ENCODE measurements at regions not wholly inside any gene's neighbourhood (a gene's known extent, or its start where the extent isn't known, plus 50 kb on each side); places are given as distances from the start of the nearest gene placed in this dataset.

DNA sequence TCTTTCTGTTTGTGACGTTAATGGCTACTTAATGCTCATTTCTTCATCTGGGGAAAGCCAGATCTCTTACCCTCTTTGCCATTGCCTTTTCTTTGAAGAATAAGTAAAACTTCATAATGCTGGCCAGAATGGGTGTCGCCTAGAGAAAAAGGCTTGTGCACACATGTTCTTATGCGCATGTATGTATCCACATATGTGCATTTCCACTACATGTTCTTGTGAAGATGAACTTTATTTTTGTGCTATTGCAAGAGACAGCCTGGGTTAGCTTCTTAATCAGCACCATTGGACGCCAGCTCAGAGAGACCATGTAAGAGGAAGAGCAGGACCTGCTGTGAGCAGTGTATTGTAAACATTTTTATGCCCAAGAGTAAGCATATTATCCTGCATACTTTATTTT lies 178.7 kb downstream of the SPRY1 start:
- no peak for DNase-seq

GRCh38 chr4:123577225-123577906 lies 180.8 kb downstream of the SPRY1 start:
- DNase-seq, result no peak

- no peak for DNase-seq
Observed at GRCh38 chr4:123578276-123579029, 181.9 kb downstream of the SPRY1 start.

DNA sequence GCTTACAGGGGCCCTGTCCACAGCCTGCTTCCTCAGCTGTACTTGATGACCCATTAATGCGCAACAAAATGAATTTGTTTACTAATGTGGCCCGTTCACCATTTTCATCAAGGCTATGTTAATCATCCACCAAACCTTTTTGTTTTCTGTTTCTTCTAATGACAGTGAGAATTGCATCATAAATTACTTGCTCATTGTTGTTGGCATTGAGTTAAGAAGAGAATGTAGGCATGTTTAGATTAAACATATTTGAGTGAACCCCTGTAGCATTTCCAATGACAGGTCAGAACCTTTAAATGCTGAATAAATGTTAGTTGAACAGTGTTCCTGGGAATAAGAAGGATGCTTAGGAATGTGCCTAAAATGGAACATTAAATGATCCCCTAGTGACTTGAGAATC lies 183.4 kb downstream of the SPRY1 start:
- no peak for DNase-seq

GRCh38 chr4:123580981-123581664 lies 184.5 kb downstream of the SPRY1 start:
- DNase-seq, result no peak

DNA sequence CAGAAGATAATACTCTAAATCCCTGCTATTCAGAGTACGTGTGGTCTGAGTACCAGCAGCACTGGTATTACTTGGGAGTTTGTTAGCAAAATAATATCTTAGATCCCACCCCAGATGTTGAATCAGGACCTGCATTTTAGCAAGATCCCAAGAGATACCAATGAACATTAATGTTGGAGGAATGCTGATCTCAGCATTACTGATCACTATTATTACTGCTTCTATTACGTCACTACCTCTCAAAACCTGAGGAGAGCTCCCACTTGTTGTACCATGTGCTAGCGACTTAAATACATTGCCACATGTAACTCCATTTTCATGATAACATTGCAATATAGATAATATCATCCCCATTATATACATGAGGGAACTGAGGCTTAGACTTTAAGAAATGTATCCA lies 185.2 kb downstream of the SPRY1 start:
- no peak for DNase-seq

DNA sequence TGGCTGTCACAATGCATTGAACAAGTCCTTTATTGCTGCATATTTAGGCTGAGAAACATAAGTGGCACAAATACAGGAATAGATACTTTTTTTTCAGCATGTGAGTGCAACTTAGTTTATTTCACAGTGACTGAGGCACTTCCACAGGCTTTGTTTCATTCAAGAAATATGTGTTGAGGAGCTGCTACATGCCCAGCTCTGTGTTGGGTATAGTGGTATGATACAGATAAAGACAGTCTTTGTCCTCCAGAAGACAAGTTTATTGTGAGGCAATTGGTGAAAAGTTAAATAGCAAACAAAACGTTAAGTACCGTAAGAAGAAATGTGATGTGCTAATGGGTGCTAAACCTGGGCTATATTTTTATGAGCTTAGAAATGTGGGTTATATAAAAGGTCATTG lies 186.4 kb downstream of the SPRY1 start:
- no peak for DNase-seq

- no peak for DNase-seq
Observed at GRCh38 chr4:123585111-123585510, 188.5 kb downstream of the SPRY1 start.

DNA sequence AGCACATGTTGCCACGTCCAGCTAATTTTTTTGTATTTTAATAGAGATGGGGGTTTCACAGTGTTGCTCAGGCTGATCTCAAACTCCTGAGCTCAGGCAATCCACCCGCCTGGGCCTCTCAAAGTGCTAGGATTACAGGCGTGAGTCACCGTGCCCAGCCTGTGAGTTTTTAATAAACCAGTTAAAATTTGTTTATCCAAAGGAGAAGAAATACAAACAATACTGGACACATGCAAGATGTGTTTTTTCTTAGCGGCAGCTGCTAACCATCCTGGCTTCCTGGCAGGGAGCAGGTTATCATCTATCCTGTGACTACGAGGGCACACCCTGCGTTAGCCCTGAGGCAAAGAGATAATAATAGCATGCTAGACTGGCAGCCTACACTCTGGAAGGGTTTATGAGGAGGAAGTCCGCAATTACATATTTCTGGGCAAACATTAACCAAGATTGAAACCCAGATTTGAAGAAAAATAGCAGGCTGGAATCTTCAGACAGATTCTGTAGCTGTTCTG lies 191.4 kb downstream of the SPRY1 start:
- DNase-seq, result no peak

- DNase-seq, result no peak
Observed at GRCh38 chr4:123588631-123589241, 192.1 kb downstream of the SPRY1 start.

- DNase-seq, result no peak
Observed at GRCh38 chr4:123589301-123589700, 192.7 kb downstream of the SPRY1 start.

DNA sequence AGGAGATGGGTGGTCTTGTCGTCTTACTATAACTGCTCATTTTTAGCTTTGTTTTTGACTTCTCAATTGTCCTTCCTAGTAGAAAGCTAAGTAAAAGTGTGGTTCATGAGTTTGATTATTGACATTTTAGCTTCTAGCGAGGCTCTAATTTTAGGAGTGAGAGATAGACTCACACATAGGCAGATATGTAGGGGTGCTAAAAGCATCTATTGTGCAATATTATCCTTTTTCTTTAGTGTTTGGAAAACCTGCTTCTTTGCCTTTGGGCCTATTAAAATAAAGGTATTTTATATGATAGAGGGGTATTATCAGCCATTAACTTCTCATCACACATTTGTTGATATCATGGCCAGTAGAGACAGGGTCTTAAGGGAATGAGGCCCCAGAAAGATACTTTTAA lies 195.3 kb downstream of the SPRY1 start:
- no peak for DNase-seq

DNA sequence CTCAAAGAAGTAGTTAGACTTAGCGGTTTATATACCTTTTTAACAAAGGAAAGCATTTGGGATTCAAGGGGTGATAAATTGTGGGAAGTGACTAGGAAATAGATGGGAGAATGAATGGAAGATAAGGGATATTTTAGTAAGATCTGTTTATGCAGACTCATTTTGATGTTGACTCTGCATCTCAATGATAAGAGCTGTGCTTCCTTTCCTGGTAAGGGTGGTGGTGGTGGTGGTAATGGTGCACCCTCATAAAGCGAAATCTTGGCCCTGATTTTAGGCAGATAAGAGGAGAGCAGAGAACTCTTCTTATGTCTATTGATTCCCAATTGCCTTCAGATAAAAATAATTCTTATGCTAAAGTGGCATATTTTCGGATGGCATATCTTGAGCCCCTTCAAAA lies 197.1 kb downstream of the SPRY1 start:
- no peak for DNase-seq

DNA sequence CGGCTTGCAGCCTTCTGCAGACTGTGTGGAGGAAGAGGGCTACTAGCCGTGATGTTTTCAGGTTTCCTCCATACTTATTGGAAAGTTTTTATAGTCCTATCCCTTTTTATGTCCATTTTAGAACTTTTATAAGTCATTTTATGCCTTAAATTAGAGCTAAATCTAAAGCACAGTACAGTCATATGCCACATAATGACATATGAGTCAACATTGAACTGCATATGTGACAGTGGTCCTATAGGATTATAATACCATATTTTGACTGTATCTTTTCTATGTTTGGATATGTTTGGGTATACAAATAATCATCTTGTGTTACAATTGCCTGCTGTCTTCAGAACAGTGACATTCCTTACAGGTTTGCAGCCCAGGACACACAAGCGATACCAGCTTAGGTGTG lies 200.2 kb downstream of the SPRY1 start:
- DNase-seq, result no peak

DNA sequence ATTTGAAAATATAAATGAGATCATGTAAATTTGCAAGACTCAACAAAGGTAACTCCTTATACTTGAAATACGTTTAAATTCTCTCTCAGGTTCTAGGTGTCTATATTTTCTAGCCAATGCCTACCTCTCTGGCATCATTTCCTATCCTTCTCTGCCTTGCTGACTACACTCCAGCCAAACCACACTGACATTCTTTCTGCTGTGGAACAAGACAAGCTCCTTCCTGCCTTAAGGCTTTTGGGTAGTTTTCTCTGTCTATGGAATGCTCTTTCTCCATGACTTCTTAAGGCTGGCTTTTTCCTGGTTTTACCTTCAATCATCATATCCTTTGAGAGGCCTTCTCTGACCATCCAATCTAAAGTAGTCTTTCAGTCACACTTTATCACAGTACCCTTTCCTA lies 201.0 kb downstream of the SPRY1 start:
- no peak for DNase-seq

GRCh38 chr4:123598331-123598730 lies 201.7 kb downstream of the SPRY1 start:
- DNase-seq, result no peak

GRCh38 chr4:123599061-123599919 lies 202.7 kb downstream of the SPRY1 start:
- no peak for DNase-seq

DNA sequence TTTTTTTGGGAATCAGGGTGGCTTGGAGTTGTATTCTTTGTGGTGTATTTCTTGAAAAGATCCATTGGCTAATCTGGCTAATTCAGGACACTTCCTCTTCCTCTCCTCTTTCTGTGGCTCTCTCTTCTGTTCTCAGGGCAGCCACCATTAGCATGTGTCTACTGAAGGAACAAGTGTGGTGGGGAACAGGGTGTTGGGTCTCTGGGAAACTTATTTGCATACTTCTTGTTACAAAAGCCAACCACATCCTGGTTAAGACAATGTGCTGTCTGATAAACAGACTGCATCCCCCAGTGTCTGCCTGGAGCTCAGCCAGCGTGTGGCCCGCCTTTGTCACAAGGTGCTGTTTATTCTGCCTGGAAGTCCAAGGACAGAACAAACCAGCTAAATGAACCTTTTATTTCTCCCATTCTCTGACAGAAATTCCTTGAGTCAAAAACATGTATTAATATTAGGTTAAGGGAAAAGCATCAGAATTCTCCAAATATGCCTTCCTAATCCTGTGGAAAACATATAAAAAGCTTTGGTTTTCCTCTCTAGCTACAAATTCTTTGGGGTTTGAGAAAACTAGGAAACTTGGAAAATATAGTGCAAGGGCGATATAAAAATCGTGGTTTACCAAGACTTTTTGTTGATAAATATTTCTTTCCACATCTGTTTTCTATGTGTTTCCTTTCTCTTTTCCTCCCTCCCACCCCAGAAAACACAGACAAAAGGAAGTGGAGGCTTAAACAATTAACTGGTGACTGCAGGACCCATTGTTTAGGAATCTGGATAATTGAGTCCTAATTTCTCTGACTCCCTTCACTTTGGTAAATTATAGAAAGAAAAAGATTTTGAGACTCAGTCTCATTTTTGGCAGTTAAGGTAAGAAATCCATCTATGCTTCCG lies 203.6 kb downstream of the SPRY1 start:
- peak; percentile 55 for DNase-seq

DNA sequence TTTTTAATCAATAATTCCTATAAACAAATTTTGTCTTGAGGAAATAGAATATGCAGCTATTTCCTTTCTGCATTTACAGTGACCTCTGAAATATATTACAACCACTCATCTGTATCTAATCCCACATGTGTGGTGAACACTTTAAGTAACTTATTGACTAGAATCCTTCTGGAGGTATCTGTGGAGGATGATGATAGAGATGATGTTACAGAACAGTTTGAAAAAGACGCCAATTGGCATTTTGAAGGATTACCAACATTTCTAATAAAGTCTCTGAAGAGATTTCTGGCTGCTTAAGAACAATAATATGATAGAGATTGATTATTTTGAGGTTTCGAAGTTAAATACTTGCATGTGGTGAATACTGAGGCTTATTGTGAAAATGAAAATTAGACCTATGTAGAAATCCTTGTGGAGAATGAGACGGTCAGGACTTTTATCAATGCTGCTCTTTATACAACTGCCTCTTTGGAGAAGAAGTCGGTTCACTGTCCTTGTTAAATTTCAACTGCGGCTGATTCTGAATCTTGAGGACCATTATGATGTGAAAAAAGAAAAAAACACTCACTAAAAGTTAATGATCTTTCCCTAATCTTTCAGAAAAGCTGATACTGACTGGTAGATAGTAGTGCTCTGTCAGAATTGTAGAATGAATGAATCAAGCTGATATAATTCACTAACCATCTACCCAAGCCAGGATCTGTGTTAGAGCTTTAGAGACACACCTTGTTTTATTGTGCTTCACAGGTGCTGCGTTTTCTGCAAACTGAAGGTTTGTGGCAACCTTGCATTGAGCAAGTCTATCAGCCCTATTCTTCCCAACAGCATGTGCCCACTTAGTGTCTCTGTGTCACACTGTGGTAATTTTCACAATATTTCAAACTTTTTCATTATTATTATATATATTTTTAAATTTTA lies 204.7 kb downstream of the SPRY1 start:
- no peak for DNase-seq

- DNase-seq, result no peak
Observed at GRCh38 chr4:123602007-123602406, 205.4 kb downstream of the SPRY1 start.

All from activated CD8-positive, alpha-beta memory T cell treated with anti-CD3 and anti-CD28 coated beads, Interleukin-2, amount 50 U/mL, for 48 hours (primary cell).